Epidermal melanocyte (primary cell): ENCODE measurements at regions not wholly inside any gene's neighbourhood (a gene's known extent, or its start where the extent isn't known, plus 50 kb on each side); places are given as distances from the start of the nearest gene placed in this dataset.
"Not testable (repeated sequence)": the region's sequence is repeated elsewhere in the genome, so short reads cannot be mapped to it uniquely, and the experiment has no call there.

ENCODE experiments used
- DNase-seq: peaks from one replicate; pipeline ENCODE4 v3.0.0; 2011; ENCODE audit warnings: low spot score; ENCODE audit not compliant: insufficient read length

- no peak for DNase-seq
Observed at GRCh38 chr4:124945422-124945821, 232.9 kb upstream of the ANKRD50 start.

DNA sequence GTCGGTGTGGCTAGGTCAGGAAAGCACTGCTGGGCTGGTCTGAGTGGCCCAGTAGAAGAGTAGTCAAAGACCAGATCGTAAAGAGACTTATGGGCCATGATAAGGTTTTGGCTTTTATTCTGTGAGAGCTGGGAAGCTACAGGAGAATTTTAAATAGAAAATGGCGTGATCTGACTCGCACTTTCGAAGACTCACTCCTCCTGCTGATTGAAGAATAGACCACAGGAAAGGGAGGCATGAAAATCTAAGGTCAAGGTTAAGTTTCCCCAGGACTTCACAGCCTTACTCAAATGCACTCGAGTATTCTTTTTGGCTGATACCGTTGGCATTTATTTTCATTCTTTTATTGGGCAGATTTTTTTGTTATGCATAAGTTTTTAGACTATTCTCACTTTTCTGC lies 231.4 kb upstream of the ANKRD50 start:
- no peak for DNase-seq

DNA sequence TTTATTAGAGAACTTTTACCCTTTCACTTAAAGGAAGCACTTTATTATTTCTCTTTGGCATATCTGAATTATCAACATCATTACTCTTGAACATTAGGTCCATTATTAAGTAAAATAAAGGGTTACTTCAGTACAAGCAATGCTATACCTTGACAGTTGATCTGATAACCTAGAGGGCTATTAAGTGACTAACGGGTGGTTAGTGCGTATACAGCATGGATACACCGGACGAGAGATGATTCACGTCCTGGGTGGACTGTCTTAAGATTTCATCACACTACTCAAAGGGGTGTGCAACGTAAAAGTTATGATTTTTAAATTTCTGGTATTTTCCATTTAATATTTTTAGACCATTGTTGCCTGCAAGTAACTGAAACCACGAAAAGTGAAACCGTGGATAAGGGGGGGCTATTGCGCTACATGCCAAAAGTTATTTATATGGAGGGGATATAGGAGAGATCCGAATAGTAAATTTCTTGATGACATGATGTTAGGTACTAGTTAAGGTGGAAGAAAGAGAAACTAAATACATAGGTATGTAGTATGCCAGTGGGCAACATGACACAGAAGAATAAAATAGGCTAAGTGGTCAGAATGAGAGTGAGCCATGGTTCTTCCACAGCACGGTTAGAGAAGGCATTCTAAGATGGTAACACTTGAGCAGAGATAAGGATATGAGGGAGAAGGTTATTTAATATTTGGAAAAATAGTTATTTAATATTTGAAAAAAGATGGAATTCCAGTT lies 230.8 kb upstream of the ANKRD50 start:
- no peak for DNase-seq

- DNase-seq = no peak
Observed at GRCh38 chr4:124941267-124941666, 228.7 kb upstream of the ANKRD50 start.

GRCh38 chr4:124940387-124940786 lies 227.9 kb upstream of the ANKRD50 start:
- no peak for DNase-seq

- no peak for DNase-seq
Observed at GRCh38 chr4:124939908-124940307, 227.4 kb upstream of the ANKRD50 start.

DNA sequence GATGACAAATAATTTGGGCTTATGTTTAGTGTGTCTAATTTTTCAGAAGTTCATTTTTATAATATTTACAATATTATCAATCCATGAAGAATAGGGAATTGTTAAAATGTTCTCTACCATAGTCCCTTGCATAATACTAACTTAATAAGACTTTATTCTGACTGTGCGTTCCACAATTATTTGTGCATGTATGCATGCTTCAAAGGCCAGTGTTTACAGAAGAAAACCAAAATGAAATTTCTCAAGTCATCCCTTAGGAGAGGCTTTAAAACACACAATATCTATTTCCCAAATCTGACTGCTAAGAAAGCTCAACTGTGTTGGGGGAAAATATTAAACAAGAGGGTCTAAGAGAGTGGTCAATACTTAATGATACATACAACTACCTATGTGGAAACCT lies 226.3 kb upstream of the ANKRD50 start:
- no peak for DNase-seq

- no peak for DNase-seq
Observed at GRCh38 chr4:124937993-124938392, 225.5 kb upstream of the ANKRD50 start.

GRCh38 chr4:124936427-124936826 lies 223.9 kb upstream of the ANKRD50 start:
- no peak for DNase-seq

GRCh38 chr4:124934916-124935315 lies 222.4 kb upstream of the ANKRD50 start:
- DNase-seq = no peak

DNA sequence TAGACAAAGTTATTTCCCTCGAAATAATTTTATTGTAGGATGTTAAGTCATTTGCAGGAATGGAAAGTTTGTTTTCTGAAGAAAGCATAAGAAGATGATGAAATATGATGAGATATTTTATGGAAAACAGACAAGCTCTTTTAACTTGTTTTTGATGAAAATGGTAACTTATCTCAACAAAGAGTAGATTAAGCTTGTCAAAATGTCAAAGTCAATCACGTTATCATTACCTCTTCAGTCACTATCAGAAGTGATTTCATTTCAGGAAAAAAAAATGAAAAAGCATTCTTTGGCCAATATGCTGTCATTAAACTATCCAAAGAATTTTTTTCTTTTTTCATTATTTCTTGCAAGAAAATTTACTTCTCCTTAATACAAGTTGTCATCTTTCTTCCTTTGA lies 221.0 kb upstream of the ANKRD50 start:
- no peak for DNase-seq

- no peak for DNase-seq
Observed at GRCh38 chr4:124932447-124932846, 219.9 kb upstream of the ANKRD50 start.

- no peak for DNase-seq
Observed at GRCh38 chr4:124931050-124931449, 218.5 kb upstream of the ANKRD50 start.

DNA sequence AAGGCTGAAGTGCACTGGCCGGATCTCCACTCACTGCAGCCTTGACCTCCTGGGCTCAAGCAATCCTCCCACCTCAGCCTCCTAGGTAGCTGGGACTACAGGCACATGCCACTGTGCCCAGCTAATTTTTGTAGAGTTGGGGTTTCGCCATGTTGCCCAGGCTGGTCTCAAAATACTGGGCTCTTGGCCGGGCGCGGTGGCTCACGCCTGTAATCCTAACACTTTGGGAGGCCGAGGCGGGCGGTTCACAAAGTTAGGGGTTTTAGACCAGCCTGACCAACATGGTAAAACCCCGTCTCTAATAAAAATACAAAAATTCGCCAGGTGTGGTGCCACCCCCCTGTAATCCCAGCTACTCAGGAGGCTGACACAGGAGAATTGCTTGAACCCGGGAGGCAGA lies 210.2 kb upstream of the ANKRD50 start:
- not testable (repeated sequence) for DNase-seq

DNA sequence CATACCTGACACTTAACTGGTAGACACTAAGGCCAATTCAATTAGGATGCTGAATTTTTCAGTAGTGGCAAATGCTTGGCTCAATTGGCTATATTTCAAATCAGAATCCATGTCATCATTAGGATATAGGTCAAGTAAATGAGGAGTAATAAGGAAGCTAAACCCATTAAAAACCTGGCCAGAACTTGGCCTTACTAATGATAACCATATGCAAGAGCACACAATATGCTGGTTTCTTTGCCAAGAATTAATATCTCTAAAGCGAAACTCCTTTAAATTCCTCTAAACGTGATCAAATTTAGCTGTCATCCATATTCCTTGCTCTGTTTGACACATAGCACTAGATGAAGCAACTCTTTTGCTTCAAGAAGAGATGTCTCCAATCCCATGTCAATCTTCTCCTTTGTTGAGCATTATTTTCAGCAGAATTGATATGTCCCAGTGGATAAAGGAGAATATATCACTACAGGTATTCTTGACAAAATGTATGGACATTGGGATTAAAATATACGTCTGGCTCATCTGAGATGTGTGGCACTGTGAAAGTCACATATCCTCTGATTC lies 206.1 kb upstream of the ANKRD50 start:
- DNase-seq = no peak

- DNase-seq = no peak
Observed at GRCh38 chr4:124915073-124915472, 202.5 kb upstream of the ANKRD50 start.

- no peak for DNase-seq
Observed at GRCh38 chr4:124913237-124913636, 200.7 kb upstream of the ANKRD50 start.

DNA sequence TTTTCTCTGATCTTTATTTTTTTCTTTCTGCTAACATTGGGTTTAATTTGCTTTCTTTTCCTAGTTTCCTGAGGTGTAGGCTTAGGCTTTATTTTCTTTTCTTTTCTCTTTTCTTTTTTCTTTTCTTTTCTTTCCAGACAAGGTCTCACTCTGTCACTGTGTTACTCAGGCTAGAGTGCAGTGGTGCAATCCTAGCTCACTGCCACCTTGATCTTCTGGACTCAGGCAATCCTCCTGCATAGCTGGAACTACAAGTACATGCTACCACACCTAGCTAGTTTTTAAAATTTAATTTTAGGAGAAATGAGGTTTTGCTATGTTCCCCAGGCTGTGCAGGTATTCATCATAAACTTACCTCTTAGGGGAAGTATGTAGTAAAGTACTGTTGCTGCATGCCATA lies 197.8 kb upstream of the ANKRD50 start:
- DNase-seq = no peak

DNA sequence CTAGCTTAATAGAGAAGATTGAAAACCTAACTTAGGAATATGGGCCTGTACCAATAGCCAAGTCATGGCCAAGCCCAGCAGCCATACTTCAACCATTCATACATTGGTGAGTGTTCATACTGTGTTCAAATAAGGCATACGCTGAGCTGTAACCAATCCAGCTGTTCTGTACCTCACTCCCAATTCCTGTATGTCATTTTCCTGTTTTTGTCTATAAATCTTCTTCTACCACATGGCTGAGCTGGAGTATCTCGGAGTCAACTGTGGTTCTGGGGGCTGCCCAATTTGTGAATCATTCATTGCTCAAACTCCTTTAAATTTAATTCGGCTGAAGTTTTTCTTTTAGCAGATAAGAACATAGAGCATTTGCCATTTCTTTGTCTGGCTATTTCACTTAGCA lies 195.3 kb upstream of the ANKRD50 start:
- DNase-seq = no peak

- no peak for DNase-seq
Observed at GRCh38 chr4:124905441-124905840, 192.9 kb upstream of the ANKRD50 start.

GRCh38 chr4:124904723-124905388 lies 192.3 kb upstream of the ANKRD50 start:
- no peak for DNase-seq

DNA sequence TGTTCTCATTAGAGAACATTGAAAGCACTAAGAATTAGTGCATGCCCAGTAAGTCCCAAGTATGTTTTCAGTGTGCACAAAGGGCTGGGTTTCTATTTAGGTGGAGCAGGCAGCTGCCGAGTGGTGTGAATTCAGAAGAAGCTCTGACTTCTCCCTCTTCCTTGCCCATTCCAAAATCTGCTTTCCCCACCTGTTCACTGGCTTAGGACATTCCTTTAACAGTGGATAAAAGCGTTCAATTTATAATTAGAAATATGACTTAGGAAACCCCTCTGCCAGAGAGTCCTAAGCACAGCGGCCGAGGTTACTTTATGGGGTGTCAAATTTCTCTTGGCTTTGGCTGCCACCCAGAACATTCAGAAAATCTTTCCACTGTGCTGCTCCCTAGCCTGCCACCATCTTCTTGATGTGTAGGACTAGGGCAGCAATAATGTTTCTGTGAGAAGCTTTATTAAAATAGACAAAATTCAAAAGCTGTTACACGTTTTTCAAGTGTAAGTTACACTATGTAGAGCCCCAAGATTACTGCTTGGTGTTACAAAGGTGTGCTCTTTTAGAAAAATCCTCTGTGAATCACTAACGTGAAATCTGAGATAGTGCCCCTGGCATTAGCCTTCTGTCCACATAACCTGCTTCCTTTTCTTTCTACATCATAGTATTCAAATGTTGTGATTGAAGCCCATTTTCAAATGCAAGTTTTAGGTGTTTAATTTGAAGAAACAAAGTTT lies 191.6 kb upstream of the ANKRD50 start:
- no peak for DNase-seq
